ENCODE measurements at regions not wholly inside any gene's neighbourhood (a gene's known extent, or its start where the extent isn't known, plus 50 kb on each side); places are given as distances from the start of the nearest gene placed in this dataset.

DNA sequence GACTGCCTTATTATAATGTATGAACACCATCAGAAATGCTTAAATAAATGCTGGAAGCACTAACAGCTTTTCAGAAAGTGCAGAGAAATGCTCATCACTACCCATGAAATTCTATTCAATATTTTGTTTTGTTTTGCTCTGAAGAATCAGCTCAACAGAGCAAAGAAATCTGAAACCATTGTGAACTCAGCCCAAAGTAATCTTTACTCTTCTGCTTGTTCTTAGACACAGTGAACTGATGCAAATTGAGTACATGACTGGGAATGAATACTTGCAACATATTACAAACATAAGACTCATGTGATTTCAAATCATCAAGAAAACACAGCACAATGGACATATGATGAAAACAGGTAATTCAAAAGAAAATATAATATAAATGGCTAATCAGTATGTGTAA, 404.6 kb upstream of the OPRM1 start:
- no peak for DNase-seq (ENCODE audit: low read depth in 2 of 2)

DNA sequence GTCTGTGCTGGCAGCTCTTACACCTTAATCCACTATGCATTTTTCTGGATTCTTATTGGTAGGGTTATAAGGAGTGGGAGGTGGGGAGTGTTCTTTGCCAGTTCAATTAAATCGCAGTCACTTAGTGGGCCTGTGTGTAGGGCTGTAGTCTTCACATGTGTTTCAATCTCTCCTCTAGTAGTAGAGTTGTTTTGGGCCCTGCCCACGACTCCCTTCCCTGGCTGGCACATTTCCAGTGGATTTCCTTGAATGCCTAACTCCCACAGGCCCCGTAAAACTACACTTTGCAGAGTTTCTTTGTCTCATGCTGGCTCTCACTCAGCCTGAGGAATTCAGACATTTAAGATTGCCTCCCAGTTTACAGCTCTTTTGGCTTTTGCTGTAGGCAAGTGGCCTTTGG, 414.0 kb upstream of the OPRM1 start:
- DNase-seq (ENCODE audit: low read depth in 2 of 2), result no peak

DNA sequence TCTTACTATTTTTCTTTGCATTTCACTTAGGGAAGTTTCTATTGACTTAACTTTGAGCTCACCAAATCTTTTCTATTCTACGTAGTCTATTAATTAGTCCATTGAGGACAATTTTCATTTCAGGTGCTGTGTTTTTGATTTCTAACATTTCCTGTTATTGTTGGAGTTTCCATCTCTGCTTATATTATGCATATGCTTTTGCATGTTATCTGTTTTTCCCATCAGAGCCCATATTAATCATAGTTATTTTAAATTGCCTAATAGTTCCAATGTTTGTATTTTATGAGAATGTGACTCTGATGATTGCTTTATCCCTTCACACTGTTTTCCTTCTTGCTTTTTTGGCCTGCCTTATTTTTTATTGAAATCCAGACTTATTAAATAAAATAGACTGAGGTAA, 414.5 kb upstream of the OPRM1 start:
- DNase-seq (ENCODE audit: low read depth in 2 of 2), result no peak

DNA sequence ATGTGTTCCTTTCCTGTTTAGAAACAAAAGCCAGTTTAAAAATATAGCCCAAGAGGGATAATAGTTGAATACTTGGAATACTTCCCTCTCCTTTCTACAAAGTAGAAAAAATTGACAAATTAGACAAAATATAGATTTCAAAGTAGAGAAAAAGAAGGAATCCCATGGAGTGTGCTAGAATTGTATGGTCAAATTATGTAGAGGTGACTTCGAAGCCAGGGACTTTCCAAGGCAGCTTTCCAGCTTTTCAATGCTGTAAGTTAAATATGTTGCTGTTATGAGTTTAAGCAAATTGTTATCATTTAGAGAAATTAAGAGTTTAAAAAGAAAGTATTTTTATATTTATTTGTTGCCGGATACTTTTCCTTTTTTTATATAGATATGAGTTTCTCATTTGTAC, 415.5 kb upstream of the OPRM1 start:
- no peak for DNase-seq (ENCODE audit: low read depth in 2 of 2)

DNA sequence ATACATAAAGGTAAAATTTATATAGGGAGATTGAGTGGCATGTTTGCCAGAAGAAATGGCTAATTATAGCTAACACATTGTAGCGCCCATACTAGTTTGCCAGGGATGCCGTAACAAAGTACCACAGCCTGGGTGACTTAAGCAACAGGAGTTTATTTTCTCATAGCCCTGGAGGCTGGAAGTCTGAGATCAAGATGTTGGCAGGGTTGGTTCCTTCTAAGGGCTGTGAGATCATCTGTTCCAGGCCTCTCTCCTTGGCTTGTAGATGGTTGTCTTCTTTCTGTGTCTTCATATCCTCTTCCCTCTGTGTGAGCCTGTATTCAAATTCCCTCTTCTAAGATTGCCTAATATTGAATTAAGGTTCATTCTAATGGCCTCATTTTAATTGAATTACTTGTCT, 417.5 kb upstream of the OPRM1 start:
- no peak for DNase-seq (ENCODE audit: low read depth in 2 of 2)

DNA sequence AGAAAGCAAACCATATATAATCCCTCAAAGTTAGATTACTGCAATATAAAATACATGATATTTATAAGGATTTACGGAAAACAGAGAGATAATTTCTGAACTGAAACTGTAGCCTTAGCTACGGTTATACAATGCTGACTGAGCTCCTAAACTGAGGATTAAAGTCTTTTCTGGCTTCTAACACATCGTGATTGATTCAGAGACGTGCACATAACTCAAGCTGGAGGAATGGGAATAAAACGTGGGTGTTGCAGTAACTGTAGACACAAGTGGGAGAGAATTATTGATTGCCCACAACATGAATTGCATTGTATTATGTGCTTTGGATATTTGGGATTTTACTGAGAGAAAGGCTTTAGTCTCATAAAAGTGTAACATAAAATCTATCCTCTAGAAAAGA, 418.0 kb upstream of the OPRM1 start:
- no peak for DNase-seq (ENCODE audit: low read depth in 2 of 2)

DNA sequence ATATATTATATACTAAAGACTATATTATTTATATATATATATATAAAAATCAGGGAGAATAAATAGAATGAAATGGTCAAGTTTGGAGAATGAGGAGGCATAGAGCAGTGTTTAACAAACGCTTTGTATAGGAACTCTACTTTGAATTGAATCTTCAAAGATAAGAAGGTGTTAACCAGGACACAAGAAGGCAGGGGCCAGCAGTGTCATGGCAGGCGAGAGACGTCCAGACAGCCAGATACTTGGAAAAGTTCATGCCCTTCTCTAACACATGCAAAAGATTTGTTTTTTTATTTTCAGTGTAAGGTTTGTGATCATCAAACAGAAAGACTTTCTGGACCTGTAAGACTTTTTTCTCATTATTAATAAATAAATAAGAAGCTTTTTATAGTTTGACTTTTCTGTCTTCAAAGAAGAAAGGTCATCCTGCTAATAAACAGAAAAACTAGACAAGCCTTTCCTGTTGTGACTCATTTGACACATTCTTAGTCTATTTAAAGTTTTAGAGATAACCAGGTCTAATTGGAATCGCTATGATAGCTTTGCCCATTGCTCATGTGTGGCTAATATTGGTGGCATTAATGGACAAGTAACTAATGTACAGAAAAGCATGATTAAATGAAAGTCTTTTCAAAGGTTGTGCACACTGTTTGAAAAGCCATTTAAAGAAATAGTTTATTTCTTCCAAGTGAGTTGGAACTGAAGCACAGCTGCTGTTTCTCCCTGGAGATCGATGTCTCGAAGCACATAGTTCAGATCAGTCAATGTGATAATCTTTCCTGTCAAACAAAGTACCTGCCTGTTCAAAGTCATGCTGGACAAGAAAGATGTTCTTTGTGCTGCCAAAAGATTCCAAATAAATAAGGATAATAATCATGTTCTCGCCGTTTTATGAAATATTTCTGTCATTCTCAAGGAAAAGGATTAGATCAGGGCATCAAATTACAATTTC, 420.4 kb upstream of the OPRM1 start:
- no peak for DNase-seq (ENCODE audit: low read depth in 2 of 2)

DNA sequence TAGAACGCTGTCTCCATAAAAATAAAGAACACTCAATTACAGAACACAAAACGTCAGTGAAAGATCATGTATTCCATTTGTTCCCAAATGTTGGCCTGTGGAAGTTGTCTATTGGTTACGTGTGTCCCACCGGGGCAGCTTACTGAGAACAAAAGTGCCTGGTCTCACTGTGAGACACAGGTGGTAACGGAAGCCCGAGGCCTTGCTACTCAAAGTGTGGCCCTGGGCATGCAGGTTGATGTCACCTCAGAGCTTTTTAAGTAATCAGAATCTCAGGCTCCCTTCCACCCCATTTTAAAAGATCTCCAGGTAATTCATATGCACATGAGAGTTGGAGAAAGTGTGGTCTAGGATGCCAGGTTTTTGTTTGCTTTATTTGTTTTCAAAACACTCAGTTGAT, 422.5 kb upstream of the OPRM1 start:
- no peak for DNase-seq (ENCODE audit: low read depth in 2 of 2)

DNA sequence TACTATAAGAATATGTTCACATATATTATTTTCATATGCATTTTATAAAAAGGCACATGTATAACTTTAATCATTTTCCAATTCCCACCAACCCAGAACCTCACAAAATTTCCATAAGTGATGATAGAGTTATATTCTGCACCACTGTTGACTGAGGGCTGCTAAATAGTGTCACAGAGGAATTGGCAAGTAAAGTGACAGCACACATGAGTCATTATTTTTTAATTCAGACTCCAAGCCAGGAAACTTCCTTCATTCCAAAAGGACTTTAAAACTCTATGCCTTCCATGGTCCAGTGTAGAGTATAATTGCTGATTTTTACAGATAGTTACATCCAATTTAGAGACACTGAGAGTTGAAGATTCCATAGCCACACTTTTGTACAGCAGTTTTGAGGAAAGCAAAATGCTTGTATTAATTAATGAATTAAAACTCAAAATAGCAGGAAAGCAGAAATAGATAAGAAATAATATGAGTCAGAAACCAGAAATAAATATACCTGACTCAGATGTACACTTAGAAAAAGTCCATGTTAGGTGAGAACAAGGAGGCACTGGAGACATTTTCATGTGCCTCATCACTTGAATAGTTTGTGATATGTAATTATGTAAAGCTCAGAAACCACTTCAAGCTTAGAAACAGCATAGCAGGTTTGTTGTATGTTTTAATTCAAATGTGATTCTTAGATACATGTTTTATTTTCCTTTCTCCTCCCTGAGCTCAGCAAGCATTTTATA, 425.2 kb upstream of the OPRM1 start:
- DNase-seq (ENCODE audit: low read depth in 2 of 2), result no peak

DNA sequence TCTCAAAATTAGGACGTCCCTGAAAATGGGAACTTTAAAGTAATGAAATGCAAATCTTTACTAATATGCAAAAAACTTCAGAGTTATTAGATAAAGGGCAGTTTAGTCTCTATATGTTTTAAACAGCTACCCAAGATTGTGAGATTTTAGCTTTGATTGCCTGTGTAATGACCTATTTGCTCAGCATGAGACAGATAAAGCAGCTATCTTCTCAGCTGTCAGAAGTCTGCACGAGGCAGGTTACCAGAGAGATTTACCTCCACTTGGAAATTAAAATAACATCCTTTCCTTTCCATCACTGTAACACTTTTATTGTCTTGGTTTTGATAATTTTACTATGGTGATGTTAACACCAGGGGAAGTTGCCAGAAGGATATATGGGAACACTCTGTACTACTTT, 436.6 kb upstream of the OPRM1 start:
- no peak for DNase-seq (ENCODE audit: low read depth in 2 of 2)

DNA sequence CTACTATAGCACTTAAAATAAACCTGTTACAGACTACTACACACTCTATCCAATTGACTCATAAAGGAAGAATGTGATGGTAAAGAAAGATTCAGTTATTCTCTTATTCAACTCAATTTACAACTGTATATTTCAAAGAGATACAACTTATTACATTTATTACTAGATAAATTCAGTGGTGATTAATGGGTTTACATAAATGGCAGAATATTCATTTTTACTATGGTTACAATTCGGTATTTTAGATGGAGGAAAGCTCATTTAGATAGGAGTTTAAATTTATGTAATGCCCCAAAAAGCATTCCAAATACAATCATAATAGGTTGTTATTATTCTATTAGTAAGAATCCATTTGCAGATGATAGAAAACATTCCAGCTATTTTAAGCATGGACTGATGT, 439.1 kb upstream of the OPRM1 start:
- DNase-seq (ENCODE audit: low read depth in 2 of 2), result no peak

DNA sequence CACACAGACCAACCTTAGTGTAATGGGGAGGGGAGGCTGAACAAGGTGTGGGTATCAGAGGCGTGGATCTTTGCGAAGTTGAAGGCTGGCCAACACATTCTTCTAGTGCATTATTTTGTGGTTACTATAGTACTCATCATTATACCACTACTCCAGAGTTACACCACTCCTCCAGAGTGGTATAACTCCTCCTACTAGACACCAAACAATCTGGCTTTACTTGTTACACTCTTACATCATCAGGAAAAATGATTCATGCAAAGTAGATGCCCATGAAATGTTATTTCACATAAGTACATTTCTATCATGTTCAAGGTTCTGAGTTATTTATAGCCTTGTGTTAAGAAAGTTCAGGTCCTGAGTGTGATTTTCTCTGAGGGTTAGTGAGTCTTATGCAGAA, 443.1 kb upstream of the OPRM1 start:
- no peak for DNase-seq (ENCODE audit: low read depth in 2 of 2)

DNA sequence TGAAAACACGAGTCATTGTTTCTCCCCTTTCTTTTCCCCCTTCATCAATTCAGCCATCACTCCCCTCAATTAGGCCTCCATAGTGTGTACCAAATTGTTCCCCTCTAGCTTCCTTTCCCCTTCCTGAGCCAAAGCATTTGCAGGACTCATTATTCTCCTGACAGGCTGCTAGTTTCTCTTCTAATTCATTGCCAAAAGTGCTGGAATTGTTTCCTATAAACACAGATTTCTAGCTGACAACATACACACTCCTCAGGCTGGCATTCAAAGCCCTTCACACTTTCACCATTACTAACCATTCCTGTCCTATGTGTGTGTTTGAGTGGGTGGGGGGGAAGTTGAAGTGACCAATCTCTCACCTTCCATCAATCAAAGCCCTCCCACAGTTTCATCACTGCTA, 444.2 kb upstream of the OPRM1 start:
- DNase-seq (ENCODE audit: low read depth in 2 of 2), result no peak

DNA sequence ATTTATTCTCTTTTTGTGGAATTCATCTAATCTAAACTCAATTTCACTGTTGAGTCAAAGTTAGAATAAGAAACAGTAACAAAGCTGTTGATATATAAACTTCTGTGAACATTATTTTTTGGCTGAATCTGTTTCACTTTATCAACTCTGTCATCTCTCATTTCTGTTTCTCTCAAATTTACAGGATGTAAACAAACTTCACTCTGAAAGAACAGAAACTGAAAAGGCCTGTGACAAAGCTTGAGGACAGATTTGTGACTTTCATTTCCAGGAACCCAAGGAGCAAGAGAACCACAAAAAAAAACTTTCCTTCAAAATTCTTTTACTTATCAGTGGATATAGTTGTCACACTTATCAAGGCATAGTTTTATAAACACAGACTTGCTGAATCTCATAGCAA, 447.9 kb upstream of the OPRM1 start:
- DNase-seq (ENCODE audit: low read depth in 2 of 2), result no peak

DNA sequence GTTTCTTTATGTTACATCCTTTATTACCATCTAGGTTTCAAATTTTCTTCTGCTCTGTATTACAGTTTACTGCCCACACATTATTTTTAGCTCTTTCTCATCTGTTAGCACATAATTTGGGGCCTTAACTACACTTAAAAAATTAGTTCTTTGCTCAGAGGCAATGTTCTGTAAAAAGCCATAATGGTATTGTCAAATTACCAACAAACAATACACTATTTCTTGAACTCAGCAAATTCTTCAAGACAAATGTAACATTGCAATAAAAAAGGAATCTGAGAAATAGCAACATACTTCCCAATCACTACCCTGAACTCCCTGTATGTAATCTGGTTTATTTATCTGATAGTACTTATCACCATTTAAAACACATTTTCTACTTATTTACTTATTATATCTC, 448.6 kb upstream of the OPRM1 start:
- DNase-seq (ENCODE audit: low read depth in 2 of 2), result no peak

DNA sequence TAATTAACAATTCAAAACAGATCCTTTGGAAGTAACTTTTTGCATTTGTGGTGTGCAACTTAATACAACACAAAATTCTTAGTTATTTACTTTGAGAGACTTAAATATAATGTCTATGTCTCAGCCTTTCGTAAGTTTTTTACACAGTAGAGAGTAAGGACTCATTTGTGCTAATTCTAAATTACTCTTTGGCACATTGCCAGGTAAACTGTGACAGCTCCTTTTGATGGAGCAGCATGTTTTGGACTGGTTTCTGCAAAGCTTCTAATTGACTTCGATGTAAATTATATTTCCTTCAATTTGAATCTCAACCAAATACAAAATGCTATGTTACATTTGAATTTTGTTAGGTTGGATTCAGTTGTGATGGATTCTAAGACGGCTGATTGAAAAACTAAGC, 450.7 kb upstream of the OPRM1 start:
- DNase-seq (ENCODE audit: low read depth in 2 of 2), result no peak

DNA sequence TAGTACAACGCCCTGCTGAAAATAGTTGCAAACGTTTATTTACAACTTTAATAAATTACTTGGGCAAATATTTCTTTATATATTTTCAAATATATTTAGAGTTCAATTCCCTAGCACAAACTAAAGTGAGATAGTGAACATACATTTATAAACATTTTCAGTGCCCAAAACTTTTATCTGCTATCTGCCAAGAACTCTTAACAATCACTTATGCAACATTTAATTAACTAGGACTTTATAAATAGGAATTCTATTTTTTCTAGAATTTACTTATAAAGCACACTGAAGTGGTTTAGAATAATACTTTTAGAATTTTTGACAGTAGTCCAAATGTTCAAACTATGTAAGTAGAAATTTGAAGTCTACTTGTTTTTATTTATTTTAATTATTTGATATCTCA, 452.6 kb upstream of the RGS17 start:
- DNase-seq (ENCODE audit: low read depth in 2 of 2), result no peak

DNA sequence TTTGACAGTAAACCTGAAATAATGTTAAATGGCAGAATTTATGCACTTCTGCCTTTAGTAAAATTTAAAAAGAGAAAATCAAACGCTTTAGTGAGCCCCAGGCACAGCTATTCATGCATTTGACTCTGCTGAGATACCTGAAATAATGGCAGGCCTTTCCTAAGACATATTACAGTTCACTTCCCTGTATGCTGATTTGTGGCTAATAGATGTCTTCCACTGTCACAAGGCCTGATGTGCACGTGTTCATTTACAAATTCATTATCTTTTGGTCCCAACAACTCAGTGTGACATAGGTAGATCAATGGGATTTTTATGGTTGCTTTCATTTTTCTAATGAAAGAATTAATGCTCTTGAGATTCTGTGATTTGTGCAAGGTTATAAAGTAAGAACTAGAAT, 449.7 kb upstream of the RGS17 start:
- no peak for DNase-seq (ENCODE audit: low read depth in 2 of 2)

DNA sequence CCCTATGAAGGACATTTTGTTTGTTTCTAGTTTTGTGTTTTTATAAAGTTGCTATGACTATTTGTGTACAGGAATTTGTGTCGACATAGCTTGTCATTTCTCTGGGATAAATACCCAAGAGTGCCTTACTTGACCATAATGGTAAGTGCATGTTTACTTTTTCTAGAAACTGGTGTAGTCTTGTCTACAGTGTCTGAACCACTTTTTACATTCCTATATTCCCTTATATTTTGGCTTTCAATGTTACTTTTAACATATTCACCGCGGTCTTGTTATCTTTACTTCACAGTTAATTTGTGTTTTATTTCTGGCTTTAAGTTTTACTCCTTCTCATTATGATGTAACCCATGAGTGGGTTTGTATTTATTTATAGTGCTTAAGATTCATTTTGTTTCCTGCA, 444.4 kb upstream of the RGS17 start:
- no peak for DNase-seq (ENCODE audit: low read depth in 2 of 2)

DNA sequence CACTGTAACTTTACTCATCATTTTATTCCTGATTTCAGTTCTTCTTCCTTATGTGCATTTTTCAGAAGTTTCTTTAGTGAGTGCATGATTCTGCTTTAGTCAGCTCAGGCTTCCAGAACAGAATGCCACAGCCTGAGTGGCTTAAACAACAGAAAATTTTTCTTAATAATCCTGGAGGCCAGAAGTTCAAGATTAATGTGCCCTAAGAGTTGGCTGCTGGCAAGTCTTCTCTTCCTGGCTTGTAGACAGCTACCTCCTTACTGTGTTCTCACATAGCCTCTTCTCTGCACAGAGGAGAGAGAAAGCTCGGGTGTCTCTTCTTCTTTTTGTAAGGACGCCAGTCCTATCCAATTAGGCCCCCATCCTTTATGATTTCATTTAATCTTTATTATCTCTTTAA, 443.1 kb upstream of the RGS17 start:
- no peak for DNase-seq (ENCODE audit: low read depth in 2 of 2)

DNA sequence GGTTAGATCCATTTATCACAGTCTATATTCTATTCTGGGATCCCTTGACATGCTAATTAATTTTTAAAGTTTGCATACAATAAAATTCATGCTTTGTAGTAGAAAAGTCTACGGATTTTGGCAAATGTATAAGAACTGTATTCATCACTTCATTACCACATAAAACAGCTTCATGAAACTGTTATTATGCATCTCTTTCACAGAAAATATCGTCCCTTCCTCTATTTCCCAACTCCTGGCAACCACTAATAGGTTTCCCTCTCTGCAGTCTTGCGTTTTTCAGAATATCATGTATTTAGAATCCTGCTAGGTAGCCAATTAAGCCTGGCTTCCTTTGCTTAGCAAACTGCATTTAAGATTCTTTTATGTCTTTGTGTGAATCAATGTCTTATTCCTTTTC, 441.3 kb upstream of the RGS17 start:
- no peak for DNase-seq (ENCODE audit: low read depth in 2 of 2)

DNA sequence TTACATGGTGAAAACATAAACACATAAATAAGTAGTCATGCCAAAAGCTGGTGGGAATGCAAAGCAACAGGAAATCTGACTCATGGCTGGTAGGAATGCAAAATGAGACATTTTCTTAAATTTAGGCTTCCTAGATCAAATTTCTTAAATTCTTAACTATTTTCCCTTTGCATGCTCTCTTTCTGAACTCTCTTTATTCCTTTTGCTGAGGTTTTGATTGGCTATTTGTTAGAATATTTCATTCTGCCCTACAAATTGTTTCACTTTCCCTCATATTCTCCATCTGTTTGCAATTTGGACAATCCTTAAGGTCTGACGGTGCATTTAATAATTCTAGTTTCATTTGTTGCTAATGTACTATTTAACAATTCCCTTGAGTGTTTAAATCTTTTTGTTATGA, 437.5 kb upstream of the RGS17 start:
- no peak for DNase-seq (ENCODE audit: low read depth in 2 of 2)

DNA sequence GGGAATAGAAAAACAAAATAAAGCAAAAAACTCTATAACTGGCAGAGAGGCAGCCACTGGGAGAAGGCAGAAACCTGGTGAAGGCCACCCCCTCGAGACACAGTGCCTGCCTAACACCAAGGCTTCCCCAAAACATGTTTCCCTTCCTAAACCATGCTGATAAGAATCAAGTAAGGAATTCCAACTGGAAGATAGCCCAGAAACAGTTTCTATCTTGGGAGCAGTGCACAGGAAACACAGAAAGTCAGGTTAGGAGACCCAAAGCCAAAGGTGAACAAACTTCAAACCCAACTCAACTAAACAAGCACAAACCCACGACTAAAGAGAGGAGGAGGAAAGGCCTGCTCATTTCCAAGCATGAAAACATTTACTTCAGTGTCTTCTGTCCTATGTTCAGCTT, 433.7 kb upstream of the RGS17 start:
- no peak for DNase-seq (ENCODE audit: low read depth in 2 of 2)
